ENCODE measurements at regions not wholly inside any gene's neighbourhood (a gene's known extent, or its start where the extent isn't known, plus 50 kb on each side); places are given as distances from the start of the nearest gene placed in this dataset.

DNA sequence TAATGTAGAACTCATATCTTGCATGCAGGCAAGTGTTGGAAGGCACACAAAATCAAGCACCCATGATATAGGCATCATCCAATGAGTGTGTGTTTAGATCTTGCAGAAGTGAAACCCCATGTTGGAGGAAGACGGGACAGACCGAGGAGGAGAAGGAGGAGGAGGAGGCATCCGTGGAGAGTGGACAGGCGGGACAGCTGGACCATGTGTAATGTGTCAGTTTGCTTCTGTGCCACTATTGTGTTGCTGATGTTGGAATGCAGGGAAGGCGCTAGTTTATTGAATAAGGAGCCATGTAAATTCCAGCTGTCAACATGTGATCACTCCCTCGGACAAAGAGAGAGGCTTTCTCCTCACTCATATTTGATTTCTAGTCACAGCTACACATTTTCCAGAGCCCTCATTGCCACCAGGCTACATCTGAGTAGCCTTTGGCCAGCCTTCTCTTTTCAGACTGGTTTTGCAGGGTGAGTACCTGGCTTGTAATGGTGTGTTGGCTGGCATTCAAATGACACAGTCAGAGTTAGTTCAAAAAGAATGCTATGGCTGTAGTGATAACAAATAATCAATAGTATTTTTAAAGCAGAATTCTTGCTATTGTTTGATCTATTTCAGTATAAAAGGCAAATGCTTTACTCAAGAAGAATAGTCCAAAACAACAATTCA is 1037.6 kb upstream of the NR2F2 start:
- H3K4me3 ChIP-seq: no peak overlapping the region
- DNase-seq: no peak
- intact Hi-C loops (cut with DNase I): loop anchor here (2.0 to 5.0 kb wide), 2 partner anchors 34 to 881 kb away; no protein-coding TSS in a partner anchor
- TF ChIP-seq POLR2AphosphoS5 (IDR thresholded peaks at IDR 0.05) (no peak), EP300 (IDR thresholded peaks at IDR 0.05) (no peak), POLR2A (IDR thresholded peaks at IDR 0.05) (no peak)
- TF ChIP-seq, protein P1, sequence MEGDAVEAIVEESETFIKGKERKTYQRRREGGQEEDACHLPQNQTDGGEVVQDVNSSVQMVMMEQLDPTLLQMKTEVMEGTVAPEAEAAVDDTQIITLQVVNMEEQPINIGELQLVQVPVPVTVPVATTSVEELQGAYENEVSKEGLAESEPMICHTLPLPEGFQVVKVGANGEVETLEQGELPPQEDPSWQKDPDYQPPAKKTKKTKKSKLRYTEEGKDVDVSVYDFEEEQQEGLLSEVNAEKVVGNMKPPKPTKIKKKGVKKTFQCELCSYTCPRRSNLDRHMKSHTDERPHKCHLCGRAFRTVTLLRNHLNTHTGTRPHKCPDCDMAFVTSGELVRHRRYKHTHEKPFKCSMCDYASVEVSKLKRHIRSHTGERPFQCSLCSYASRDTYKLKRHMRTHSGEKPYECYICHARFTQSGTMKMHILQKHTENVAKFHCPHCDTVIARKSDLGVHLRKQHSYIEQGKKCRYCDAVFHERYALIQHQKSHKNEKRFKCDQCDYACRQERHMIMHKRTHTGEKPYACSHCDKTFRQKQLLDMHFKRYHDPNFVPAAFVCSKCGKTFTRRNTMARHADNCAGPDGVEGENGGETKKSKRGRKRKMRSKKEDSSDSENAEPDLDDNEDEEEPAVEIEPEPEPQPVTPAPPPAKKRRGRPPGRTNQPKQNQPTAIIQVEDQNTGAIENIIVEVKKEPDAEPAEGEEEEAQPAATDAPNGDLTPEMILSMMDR (IDR thresholded peaks at IDR 0.05): no peak
- WGBS, 2 donors: 64% methylated on average over 6 of the region's 6 CpGs
- H3K9me3 ChIP-seq: no peaks in the 10 kb centered on the region
- H3K36me3 ChIP-seq: no peaks in the 10 kb centered on the region
- peak overlapping the region in 1 of 4 donors; percentile 1 for H3K27ac ChIP-seq
- no peaks in the 10 kb centered on the region for H3K27me3 ChIP-seq
- H3K4me1 ChIP-seq: peaks cover 0 to 18% (median 15%) of the 10 kb centered on the region in 4 donors

DNA sequence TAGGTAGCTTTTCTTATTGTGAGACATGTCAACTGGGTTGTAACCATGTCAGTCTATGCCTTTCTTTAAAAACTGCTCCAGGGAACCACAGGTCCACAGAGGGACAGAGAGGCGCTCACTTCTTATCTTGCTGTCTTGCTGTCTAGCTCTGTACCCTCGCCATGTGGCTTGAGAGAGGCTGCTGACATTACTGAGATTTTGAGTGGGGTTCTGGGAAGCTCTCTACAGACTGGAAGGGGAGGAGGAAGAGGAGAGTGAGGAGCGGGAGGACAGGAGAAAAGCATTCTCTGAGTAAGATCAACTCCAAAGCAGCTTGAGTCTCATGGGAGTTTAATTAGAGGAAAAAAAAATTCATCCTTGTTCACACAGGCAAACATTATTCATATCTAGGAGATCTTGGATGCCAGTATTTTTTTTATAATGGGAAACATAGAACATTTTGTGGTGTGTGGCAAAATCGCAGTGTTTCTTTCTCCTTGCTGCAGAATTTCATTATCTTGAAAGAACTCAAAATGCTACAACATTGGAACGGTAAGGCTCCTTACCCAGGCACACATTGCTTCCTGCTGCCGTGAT is 1037.0 kb upstream of the NR2F2 start:
- WGBS, 2 donors: 72 to 86% methylated on average over 6 of the region's 6 CpGs
- TF ChIP-seq EP300 (IDR thresholded peaks at IDR 0.05): no peak
- no peak for TF ChIP-seq POLR2AphosphoS5 (IDR thresholded peaks at IDR 0.05)
- TF ChIP-seq, protein P1 (IDR thresholded peaks at IDR 0.05): no peak
- no peak for TF ChIP-seq POLR2A (IDR thresholded peaks at IDR 0.05)
- peaks cover 0 to 18% (median 15%) of the 10 kb centered on the region in 4 donors for H3K4me1 ChIP-seq
- DNase-seq: no peak
- peak overlapping the region in 1 of 4 donors; percentile 1 for H3K27ac ChIP-seq
- no peaks in the 10 kb centered on the region for H3K9me3 ChIP-seq
- no peaks in the 10 kb centered on the region for H3K27me3 ChIP-seq
- H3K36me3 ChIP-seq: no peaks in the 10 kb centered on the region
- H3K4me3 ChIP-seq: no peak overlapping the region
- intact Hi-C loops (cut with DNase I): loop anchor here (2.0 to 5.0 kb wide), 2 partner anchors 35 to 881 kb away; no protein-coding TSS in a partner anchor

DNA sequence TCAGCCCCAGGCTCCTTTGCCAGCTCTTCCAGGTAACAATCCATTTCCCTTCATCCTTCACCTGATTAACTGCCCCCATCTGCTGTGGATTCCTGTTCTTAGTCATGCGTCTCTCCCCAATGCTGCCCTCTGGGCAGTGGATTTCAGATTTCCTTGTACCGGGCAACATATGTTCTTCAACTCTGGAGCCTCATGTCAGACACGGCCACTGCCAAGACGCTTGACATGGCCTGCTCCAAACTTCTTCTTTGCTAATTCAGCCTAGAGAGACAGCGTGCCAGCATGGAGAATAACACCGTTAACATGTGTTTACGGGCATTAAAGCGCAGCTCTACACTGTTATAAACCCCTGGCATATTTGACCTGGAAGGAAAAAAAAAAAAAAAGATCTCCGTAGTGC is 1035.1 kb upstream of the NR2F2 start:
- TF ChIP-seq EP300 (IDR thresholded peaks at IDR 0.05): no peak
- TF ChIP-seq, protein P1 (IDR thresholded peaks at IDR 0.05): no peak
- no peak for TF ChIP-seq POLR2AphosphoS5 (IDR thresholded peaks at IDR 0.05)
- no peak for TF ChIP-seq POLR2A (IDR thresholded peaks at IDR 0.05)
- Histone ChIP-seq H3K4me3 (no peak overlapping the region), H3K27ac (no peak overlapping the region), H3K4me1 (peaks cover 0 to 18% (median 15%) of the 10 kb centered on the region in 4 donors), H3K36me3 (no peaks in the 10 kb centered on the region), H3K27me3 (no peaks in the 10 kb centered on the region), H3K9me3 (no peaks in the 10 kb centered on the region)
- 66 to 74% methylated on average over 9 of the region's 9 CpGs for WGBS, 2 donors
- no peak for DNase-seq
- intact Hi-C loops (cut with DNase I): no loop called here

DNA sequence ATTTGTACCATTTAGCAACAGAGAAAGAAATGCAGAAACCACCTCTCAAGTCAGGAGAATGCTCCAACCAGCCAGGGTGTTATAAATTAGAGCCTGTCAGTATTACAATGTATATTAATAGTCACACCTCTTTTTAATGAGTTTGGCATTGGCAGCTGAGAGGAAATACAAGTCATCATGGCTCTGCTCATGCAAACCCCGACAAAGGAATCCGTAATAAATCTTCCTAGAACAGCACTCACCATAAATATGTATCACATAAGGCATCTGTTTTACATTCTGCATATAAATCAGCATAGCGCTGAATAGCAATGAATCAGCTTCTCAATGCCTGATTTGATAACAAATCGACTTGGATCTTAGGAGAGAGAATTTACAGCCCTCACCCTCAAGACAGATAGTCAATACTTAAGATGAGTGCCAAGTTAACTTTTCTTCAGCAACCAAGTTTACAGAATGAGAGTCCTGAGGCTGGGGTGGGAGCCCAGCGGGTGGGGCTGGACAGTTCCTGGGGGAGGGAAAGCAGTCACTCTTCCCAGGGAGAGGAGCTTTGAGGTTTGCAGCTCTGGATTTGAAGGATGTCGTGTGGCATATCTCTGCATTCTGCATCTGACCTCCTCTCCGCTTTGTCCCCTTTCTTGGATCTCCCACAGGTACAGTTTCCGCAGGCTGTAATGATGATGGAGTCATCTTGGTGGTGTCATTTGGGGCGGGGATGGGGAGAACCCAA is 1034.4 kb upstream of the NR2F2 start:
- TF ChIP-seq EP300 (IDR thresholded peaks at IDR 0.05) (no peak), POLR2A (IDR thresholded peaks at IDR 0.05) (no peak), POLR2AphosphoS5 (IDR thresholded peaks at IDR 0.05) (no peak)
- TF ChIP-seq, protein P1 (IDR thresholded peaks at IDR 0.05): no peak
- no peak overlapping the region for H3K4me3 ChIP-seq
- DNase-seq: no peak
- H3K4me1 ChIP-seq: peaks cover 0 to 21% (median 15%) of the 10 kb centered on the region in 4 donors
- 60 to 64% methylated on average over 9 of the region's 9 CpGs for WGBS, 2 donors
- no peak overlapping the region for H3K27ac ChIP-seq
- H3K36me3 ChIP-seq: no peaks in the 10 kb centered on the region
- H3K9me3 ChIP-seq: no peaks in the 10 kb centered on the region
- intact Hi-C loops (cut with DNase I): no loop called here
- no peaks in the 10 kb centered on the region for H3K27me3 ChIP-seq
